ENCODE measurements at regions not wholly inside any gene's neighbourhood (a gene's known extent, or its start where the extent isn't known, plus 50 kb on each side); places are given as distances from the start of the nearest gene placed in this dataset.

GRCh38 chr13:106212386-106213010 is 323.0 kb downstream of the EFNB2 start (continued):
- TF ChIP-seq ZNF302 (tag by site-specific recombination; IDR thresholded peaks at IDR 0.05; ENCODE audit: low read depth) (no peak), ZNF391 (tag by site-specific recombination; IDR thresholded peaks at IDR 0.05; ENCODE audit: borderline replicate concordance, low read depth) (no peak), ZNF394 (tag by site-specific recombination; IDR thresholded peaks at IDR 0.05; ENCODE audit: borderline replicate concordance) (no peak)

- ChIA-PET CTCF (no interaction called here), POLR2A (no interaction called here)
- Histone ChIP-seq H3K4me1 (ENCODE audit: control insufficient read depth, insufficient read depth, low read length) (no peaks in the 10 kb centered on the region), H3K4me3 (ENCODE audit: low read depth, low read length) (no peak overlapping the region), H3K9me3 (ENCODE audit: control insufficient read depth, insufficient read depth, low read depth, low read length) (no peaks in the 10 kb centered on the region), H3K27ac (ENCODE audit: extremely low read depth, low read depth, low read length) (no peak overlapping the region), H3K36me3 (ENCODE audit: control insufficient read depth in 2 of 2, insufficient read depth in 1 of 2, low read length in 2 of 2) (no peaks in the 10 kb centered on the region)
- TF ChIP-seq ZNF777 (tag by site-specific recombination; IDR thresholded peaks at IDR 0.05; ENCODE audit: borderline replicate concordance) (no peak), ZFP41 (tag by site-specific recombination; IDR thresholded peaks at IDR 0.05; ENCODE audit: borderline replicate concordance) (no peak), OVOL3 (tag by site-specific recombination; IDR thresholded peaks at IDR 0.05) (no peak), ZNF2 (tag by site-specific recombination; IDR thresholded peaks at IDR 0.05) (no peak), ZNF501 (tag by site-specific recombination; IDR thresholded peaks at IDR 0.05) (no peak), SP7 (tag by site-specific recombination; IDR thresholded peaks at IDR 0.05) (no peak), YY1 (tag by site-specific recombination; IDR thresholded peaks at IDR 0.05) (no peak), ZNF341 (tag by site-specific recombination; IDR thresholded peaks at IDR 0.05; ENCODE audit: low read depth) (no peak), ZNF560 (tag by site-specific recombination; IDR thresholded peaks at IDR 0.05; ENCODE audit: borderline replicate concordance) (no peak), ZNF510 (tag by site-specific recombination; IDR thresholded peaks at IDR 0.05; ENCODE audit: insufficient replicate concordance) (no peak)
- TF ChIP-seq, protein P1, sequence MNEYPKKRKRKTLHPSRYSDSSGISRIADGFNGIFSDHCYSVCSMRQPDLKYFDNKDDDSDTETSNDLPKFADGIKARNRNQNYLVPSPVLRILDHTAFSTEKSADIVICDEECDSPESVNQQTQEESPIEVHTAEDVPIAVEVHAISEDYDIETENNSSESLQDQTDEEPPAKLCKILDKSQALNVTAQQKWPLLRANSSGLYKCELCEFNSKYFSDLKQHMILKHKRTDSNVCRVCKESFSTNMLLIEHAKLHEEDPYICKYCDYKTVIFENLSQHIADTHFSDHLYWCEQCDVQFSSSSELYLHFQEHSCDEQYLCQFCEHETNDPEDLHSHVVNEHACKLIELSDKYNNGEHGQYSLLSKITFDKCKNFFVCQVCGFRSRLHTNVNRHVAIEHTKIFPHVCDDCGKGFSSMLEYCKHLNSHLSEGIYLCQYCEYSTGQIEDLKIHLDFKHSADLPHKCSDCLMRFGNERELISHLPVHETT (tag by site-specific recombination; IDR thresholded peaks at IDR 0.05): no peak
- TF ChIP-seq, protein P2, sequence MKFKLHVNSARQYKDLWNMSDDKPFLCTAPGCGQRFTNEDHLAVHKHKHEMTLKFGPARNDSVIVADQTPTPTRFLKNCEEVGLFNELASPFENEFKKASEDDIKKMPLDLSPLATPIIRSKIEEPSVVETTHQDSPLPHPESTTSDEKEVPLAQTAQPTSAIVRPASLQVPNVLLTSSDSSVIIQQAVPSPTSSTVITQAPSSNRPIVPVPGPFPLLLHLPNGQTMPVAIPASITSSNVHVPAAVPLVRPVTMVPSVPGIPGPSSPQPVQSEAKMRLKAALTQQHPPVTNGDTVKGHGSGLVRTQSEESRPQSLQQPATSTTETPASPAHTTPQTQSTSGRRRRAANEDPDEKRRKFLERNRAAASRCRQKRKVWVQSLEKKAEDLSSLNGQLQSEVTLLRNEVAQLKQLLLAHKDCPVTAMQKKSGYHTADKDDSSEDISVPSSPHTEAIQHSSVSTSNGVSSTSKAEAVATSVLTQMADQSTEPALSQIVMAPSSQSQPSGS (tag by site-specific recombination; IDR thresholded peaks at IDR 0.05; ENCODE audit: low read depth): no peak
Measured at GRCh38 chr13:106210324-106210723, 325.1 kb downstream of the EFNB2 start.

GRCh38 chr13:106205871-106206270 is 329.6 kb downstream of the EFNB2 start:
- TF ChIP-seq, protein P3, sequence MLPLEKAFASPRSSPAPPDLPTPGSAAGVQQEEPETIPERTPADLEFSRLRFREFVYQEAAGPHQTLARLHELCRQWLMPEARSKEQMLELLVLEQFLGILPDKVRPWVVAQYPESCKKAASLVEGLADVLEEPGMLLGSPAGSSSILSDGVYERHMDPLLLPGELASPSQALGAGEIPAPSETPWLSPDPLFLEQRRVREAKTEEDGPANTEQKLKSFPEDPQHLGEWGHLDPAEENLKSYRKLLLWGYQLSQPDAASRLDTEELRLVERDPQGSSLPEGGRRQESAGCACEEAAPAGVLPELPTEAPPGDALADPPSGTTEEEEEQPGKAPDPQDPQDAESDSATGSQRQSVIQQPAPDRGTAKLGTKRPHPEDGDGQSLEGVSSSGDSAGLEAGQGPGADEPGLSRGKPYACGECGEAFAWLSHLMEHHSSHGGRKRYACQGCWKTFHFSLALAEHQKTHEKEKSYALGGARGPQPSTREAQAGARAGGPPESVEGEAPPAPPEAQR (tag by site-specific recombination; IDR thresholded peaks at IDR 0.05): no peak
- no peak for TF ChIP-seq ZNF146 (tag by site-specific recombination; IDR thresholded peaks at IDR 0.05)
- no peak for TF ChIP-seq ZNF514 (tag by site-specific recombination; IDR thresholded peaks at IDR 0.05)
- no peak for TF ChIP-seq KLF7 (tag by site-specific recombination; IDR thresholded peaks at IDR 0.05; ENCODE audit: borderline replicate concordance)
- TF ChIP-seq ZNF221 (tag by site-specific recombination; IDR thresholded peaks at IDR 0.05; ENCODE audit: borderline replicate concordance): no peak
- TF ChIP-seq INSM2 (tag by site-specific recombination; IDR thresholded peaks at IDR 0.05): no peak
- no peak for TF ChIP-seq ZNF404 (tag by site-specific recombination; IDR thresholded peaks at IDR 0.05)
- TF ChIP-seq EGR2 (tag by site-specific recombination; IDR thresholded peaks at IDR 0.05; ENCODE audit: low read depth): no peak
- TF ChIP-seq ZNF654 (tag by site-specific recombination; IDR thresholded peaks at IDR 0.05; ENCODE audit: low read depth): no peak
- TF ChIP-seq YY1 (tag by site-specific recombination; IDR thresholded peaks at IDR 0.05): no peak
- no peak for TF ChIP-seq ZNF248 (tag by site-specific recombination; IDR thresholded peaks at IDR 0.05)
- no peak for TF ChIP-seq ZNF112 (tag by site-specific recombination; IDR thresholded peaks at IDR 0.05)
- no peak for TF ChIP-seq ZNF610 (tag by site-specific recombination; IDR thresholded peaks at IDR 0.05; ENCODE audit: borderline replicate concordance)

More at GRCh38 chr13:106205871-106206270, 329.6 kb downstream of the EFNB2 start:
- H3K9me3 ChIP-seq (ENCODE audit: control insufficient read depth, insufficient read depth, low read depth, low read length): no peaks in the 10 kb centered on the region
- H3K36me3 ChIP-seq (ENCODE audit: control insufficient read depth in 2 of 2, insufficient read depth in 1 of 2, low read length in 2 of 2): no peaks in the 10 kb centered on the region
- POLR2A ChIA-PET: no interaction called here
- no peak overlapping the region for H3K4me3 ChIP-seq (ENCODE audit: low read depth, low read length)
- no peaks in the 10 kb centered on the region for H3K4me1 ChIP-seq (ENCODE audit: control insufficient read depth, insufficient read depth, low read length)
- no peak overlapping the region for H3K27ac ChIP-seq (ENCODE audit: extremely low read depth, low read depth, low read length)
- CTCF ChIA-PET: no interaction called here
